ENCODE measurements at regions not wholly inside any gene's neighbourhood (a gene's known extent, or its start where the extent isn't known, plus 50 kb on each side); places are given as distances from the start of the nearest gene placed in this dataset.

DNA sequence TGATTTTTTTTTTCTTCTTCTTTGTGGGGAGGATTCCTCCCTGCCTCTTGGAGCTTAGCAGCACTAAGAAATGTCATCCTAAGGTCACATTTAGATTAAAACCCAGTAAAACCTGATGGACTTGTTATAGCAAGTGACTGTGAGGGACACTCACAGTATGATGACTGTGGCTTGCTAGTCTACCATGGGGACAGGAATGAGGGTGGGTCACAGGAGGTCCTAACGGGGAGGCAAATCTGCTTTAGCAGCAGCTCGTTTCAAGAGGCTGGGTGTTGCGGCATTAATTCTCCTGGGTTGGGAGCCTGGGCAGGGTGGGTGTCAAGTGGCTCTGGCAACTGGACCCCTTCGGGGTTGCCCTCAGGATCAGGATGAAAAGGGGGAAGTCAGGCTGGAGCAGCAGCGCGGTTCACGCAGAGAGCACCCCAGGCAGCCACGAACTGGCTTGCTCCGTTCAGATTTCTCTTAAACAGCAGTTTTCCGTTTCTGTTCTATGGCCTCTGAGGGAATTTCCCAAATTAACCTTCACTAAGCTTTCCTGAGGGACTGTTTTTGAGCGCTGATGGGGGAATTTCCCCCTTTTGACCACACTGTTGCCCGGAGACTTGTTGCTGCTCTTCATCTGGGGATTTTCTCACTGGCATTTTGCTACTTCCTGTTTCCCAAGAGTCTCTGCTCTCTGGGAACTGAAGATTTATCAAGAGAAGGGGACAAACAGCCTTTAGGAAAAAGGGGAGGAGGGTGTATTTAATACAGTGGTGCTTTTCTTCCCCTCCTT, 59.8 kb upstream of the PELI1 start:
- no peaks in the 10 kb centered on the region for H3K9me3 ChIP-seq
- 19 to 59% methylated on average over 12 of the region's 12 CpGs for WGBS, 2 donors
- peaks cover 0 to 41% (median 36%) of the 10 kb centered on the region in 4 donors for H3K4me1 ChIP-seq
- no peaks in the 10 kb centered on the region for H3K27me3 ChIP-seq
- H3K4me3 ChIP-seq = peak overlapping the region in 3 of 4 donors; percentile 21 to 28 (median 24)
- peak; percentile 73 for DNase-seq
- intact Hi-C loops (cut with DNase I) = no loop called here
- H3K27ac ChIP-seq = peak overlapping the region; percentile 84 to 91 (median 87)
- TF ChIP-seq POLR2A (IDR thresholded peaks at IDR 0.05) (no peak), POLR2AphosphoS5 (IDR thresholded peaks at IDR 0.05) (peak in 3 of 4 donors; percentile 12 to 56 (median 33))
- no peaks in the 10 kb centered on the region for H3K36me3 ChIP-seq

DNA sequence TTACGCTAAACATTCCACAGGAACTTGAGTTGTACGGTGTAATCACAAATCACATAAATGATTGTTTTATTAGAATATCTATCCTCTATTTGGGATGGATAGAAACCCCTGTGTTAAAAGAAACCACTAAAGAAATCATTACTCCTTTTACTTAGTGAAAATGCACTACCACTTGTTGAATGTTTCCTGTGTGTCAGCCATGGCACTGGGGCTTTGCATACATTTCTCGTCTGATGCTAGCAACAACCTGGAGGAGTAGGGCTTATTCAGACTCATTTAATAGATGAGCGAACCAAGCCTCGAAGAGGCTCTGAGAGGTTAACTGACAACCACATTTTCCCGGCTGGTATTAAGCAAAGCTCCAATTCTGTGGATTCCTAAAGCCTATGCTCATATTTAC, 60.5 kb upstream of the PELI1 start:
- 68 to 81% methylated on average over 6 of the region's 6 CpGs for WGBS, 2 donors
- peak overlapping the region in 2 of 4 donors; percentile 21 to 24 for H3K4me3 ChIP-seq
- no peak for DNase-seq
- H3K27me3 ChIP-seq = no peaks in the 10 kb centered on the region
- intact Hi-C loops (cut with DNase I) = no loop called here
- H3K9me3 ChIP-seq = no peaks in the 10 kb centered on the region
- peak overlapping the region; percentile 84 to 91 (median 87) for H3K27ac ChIP-seq
- H3K4me1 ChIP-seq = peaks cover 0 to 41% (median 36%) of the 10 kb centered on the region in 4 donors
- no peaks in the 10 kb centered on the region for H3K36me3 ChIP-seq
- TF ChIP-seq CTCF (IDR thresholded peaks at IDR 0.05) (no peak), POLR2AphosphoS5 (IDR thresholded peaks at IDR 0.05) (no peak), EP300 (IDR thresholded peaks at IDR 0.05) (no peak), POLR2A (IDR thresholded peaks at IDR 0.05) (no peak)

- H3K4me1 ChIP-seq = peaks cover 0 to 41% (median 36%) of the 10 kb centered on the region in 4 donors
- H3K36me3 ChIP-seq = no peaks in the 10 kb centered on the region
- H3K27ac ChIP-seq = peak overlapping the region in 3 of 4 donors; percentile 85 to 91 (median 89)
- WGBS, 2 donors = 62 to 76% methylated on average over 2 of the region's 2 CpGs
- no peak for DNase-seq
- no peak for TF ChIP-seq CTCF (IDR thresholded peaks at IDR 0.05)
- TF ChIP-seq POLR2A (IDR thresholded peaks at IDR 0.05) = no peak
- TF ChIP-seq POLR2AphosphoS5 (IDR thresholded peaks at IDR 0.05) = no peak
- no peak for TF ChIP-seq EP300 (IDR thresholded peaks at IDR 0.05)
- H3K27me3 ChIP-seq = no peaks in the 10 kb centered on the region
- H3K9me3 ChIP-seq = no peaks in the 10 kb centered on the region
- no peak overlapping the region for H3K4me3 ChIP-seq
- intact Hi-C loops (cut with DNase I) = no loop called here
Measured at GRCh38 chr2:64205415-64205814, 61.2 kb upstream of the PELI1 start.

GRCh38 chr2:64207573-64207972, 63.4 kb upstream of the PELI1 start:
- intact Hi-C loops (cut with DNase I) = no loop called here
- TF ChIP-seq EP300 (IDR thresholded peaks at IDR 0.05) (no peak), POLR2AphosphoS5 (IDR thresholded peaks at IDR 0.05) (no peak), POLR2A (IDR thresholded peaks at IDR 0.05) (no peak), CTCF (IDR thresholded peaks at IDR 0.05) (no peak)
- WGBS, 2 donors = 94 to 95% methylated on average over 1 of the region's 1 CpG

DNA sequence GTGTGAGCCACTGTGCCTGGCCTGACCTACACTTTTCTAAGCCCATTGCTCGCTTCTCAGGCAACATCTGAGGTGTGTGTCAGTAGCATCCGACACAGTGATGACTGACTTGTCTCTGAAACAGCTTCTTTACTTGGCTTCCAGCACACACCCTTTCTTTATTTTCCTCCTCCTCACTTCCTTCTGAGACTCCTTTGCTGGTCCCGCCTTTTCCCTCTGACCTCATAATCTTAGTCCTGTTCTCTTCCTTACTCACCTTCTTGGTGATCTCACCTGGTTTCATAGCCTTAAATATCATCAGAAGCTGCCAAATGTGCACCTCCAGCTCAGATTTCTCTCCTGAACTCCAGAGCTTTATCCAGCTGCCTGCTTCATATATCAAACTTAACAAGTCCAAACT, 66.6 kb upstream of the PELI1 start:
- 42 to 81% methylated on average over 3 of the region's 3 CpGs for WGBS, 2 donors
- no peak overlapping the region for H3K27ac ChIP-seq
- peaks cover 0 to 15% (median 12%) of the 10 kb centered on the region in 4 donors for H3K4me1 ChIP-seq
- intact Hi-C loops (cut with DNase I) = no loop called here
- H3K4me3 ChIP-seq = no peak overlapping the region
- H3K36me3 ChIP-seq = no peaks in the 10 kb centered on the region
- DNase-seq = no peak
- H3K27me3 ChIP-seq = no peaks in the 10 kb centered on the region
- TF ChIP-seq CTCF (IDR thresholded peaks at IDR 0.05) = no peak
- TF ChIP-seq POLR2A (IDR thresholded peaks at IDR 0.05) = no peak
- TF ChIP-seq EP300 (IDR thresholded peaks at IDR 0.05) = no peak
- TF ChIP-seq POLR2AphosphoS5 (IDR thresholded peaks at IDR 0.05) = no peak
- H3K9me3 ChIP-seq = no peaks in the 10 kb centered on the region

More at GRCh38 chr2:64207573-64207972, 63.4 kb upstream of the PELI1 start:
- Histone ChIP-seq H3K9me3 (no peaks in the 10 kb centered on the region), H3K36me3 (no peaks in the 10 kb centered on the region), H3K27me3 (no peaks in the 10 kb centered on the region), H3K4me3 (no peak overlapping the region), H3K4me1 (peaks cover 0 to 34% (median 25%) of the 10 kb centered on the region in 4 donors), H3K27ac (no peak overlapping the region)
- no peak for DNase-seq
